Duodenal mucosa (tissue), 2 donors: ENCODE measurements at regions not wholly inside any gene's neighbourhood (a gene's known extent, or its start where the extent isn't known, plus 50 kb on each side); places are given as distances from the start of the nearest gene placed in this dataset.

Experiments used
- H3K27ac ChIP-seq: one replicate; pipeline ENCODE4 v1.7.0; 2013; ENCODE audit warnings: low read depth, low read length
- H3K27me3 ChIP-seq, 2 donors: one replicate each; pipeline ENCODE4 v1.7.0; 2013; ENCODE audit warnings: low read length in 2 of 2, control low read depth in 1 of 2; ENCODE audit not compliant: insufficient read depth in 2 of 2, control insufficient read depth in 1 of 2
- H3K36me3 ChIP-seq, 2 donors: one replicate each; pipeline ENCODE4 v1.7.0; 2013; ENCODE audit warnings: low read length in 2 of 2, control low read depth in 1 of 2; ENCODE audit not compliant: insufficient read depth in 2 of 2, control insufficient read depth in 1 of 2
- H3K4me1 ChIP-seq, 2 donors: one replicate each; pipeline ENCODE4 v1.7.0; 2013; ENCODE audit warnings: low read length in 2 of 2, control low read depth in 1 of 2; ENCODE audit not compliant: insufficient read depth in 2 of 2, control insufficient read depth in 1 of 2
- H3K4me3 ChIP-seq, 2 donors: one replicate each; pipeline ENCODE4 v1.7.0; 2013; ENCODE audit warnings: low read length in 2 of 2, low read depth in 1 of 2
- H3K9ac ChIP-seq, 2 donors: one replicate each; pipeline ENCODE4 v1.7.0; 2013; ENCODE audit warnings: low read length in 2 of 2, low read depth in 1 of 2
- H3K9me3 ChIP-seq, 2 donors: one replicate each; pipeline ENCODE4 v1.7.0; 2013; ENCODE audit warnings: low read length in 2 of 2, control low read depth in 1 of 2; ENCODE audit not compliant: control insufficient read depth in 1 of 2

GRCh38 chr11:127640561-127641451, 640.2 kb upstream of the KIRREL3 start:
- no peaks in the 10 kb centered on the region for H3K27me3 ChIP-seq
- no peaks in the 10 kb centered on the region for H3K4me1 ChIP-seq
- H3K4me3 ChIP-seq, result no peak overlapping the region
- no peaks in the 10 kb centered on the region for H3K36me3 ChIP-seq
- H3K9me3 ChIP-seq, result no peaks in the 10 kb centered on the region
- H3K9ac ChIP-seq, result no peak overlapping the region
- H3K27ac ChIP-seq, result no peak overlapping the region

GRCh38 chr11:127639916-127640315, 639.3 kb upstream of the KIRREL3 start:
- no peaks in the 10 kb centered on the region for H3K4me1 ChIP-seq
- no peaks in the 10 kb centered on the region for H3K27me3 ChIP-seq
- H3K9me3 ChIP-seq, result no peaks in the 10 kb centered on the region
- no peak overlapping the region for H3K9ac ChIP-seq
- no peaks in the 10 kb centered on the region for H3K36me3 ChIP-seq
- no peak overlapping the region for H3K27ac ChIP-seq
- no peak overlapping the region for H3K4me3 ChIP-seq

- H3K4me3 ChIP-seq, result no peak overlapping the region
- H3K4me1 ChIP-seq, result no peaks in the 10 kb centered on the region
- H3K27me3 ChIP-seq, result no peaks in the 10 kb centered on the region
- H3K27ac ChIP-seq, result no peak overlapping the region
- no peaks in the 10 kb centered on the region for H3K9me3 ChIP-seq
- no peak overlapping the region for H3K9ac ChIP-seq
- H3K36me3 ChIP-seq, result no peaks in the 10 kb centered on the region
Measured at GRCh38 chr11:127632976-127633680, 632.6 kb upstream of the KIRREL3 start.

- H3K9ac ChIP-seq, result no peak overlapping the region
Measured at GRCh38 chr11:127632546-127632945, 632.0 kb upstream of the KIRREL3 start.

GRCh38 chr11:127631974-127632373, 631.4 kb upstream of the KIRREL3 start:
- Histone ChIP-seq H3K9me3 (no peaks in the 10 kb centered on the region), H3K27ac (no peak overlapping the region), H3K36me3 (no peaks in the 10 kb centered on the region), H3K27me3 (no peaks in the 10 kb centered on the region), H3K4me3 (no peak overlapping the region), H3K4me1 (no peaks in the 10 kb centered on the region), H3K9ac (no peak overlapping the region)

More at GRCh38 chr11:127632546-127632945, 632.0 kb upstream of the KIRREL3 start:
- Histone ChIP-seq H3K36me3 (no peaks in the 10 kb centered on the region), H3K27ac (no peak overlapping the region), H3K4me3 (no peak overlapping the region), H3K4me1 (no peaks in the 10 kb centered on the region), H3K9me3 (no peaks in the 10 kb centered on the region), H3K27me3 (no peaks in the 10 kb centered on the region)

GRCh38 chr11:127629200-127629599, 628.6 kb upstream of the KIRREL3 start:
- H3K27me3 ChIP-seq, result no peaks in the 10 kb centered on the region
- H3K36me3 ChIP-seq, result no peaks in the 10 kb centered on the region
- no peaks in the 10 kb centered on the region for H3K9me3 ChIP-seq
- H3K9ac ChIP-seq, result no peak overlapping the region
- H3K4me3 ChIP-seq, result no peak overlapping the region
- no peaks in the 10 kb centered on the region for H3K4me1 ChIP-seq
- no peak overlapping the region for H3K27ac ChIP-seq

- H3K4me3 ChIP-seq, result no peak overlapping the region
- H3K9me3 ChIP-seq, result no peaks in the 10 kb centered on the region
- no peak overlapping the region for H3K9ac ChIP-seq
- H3K27me3 ChIP-seq, result no peaks in the 10 kb centered on the region
- no peak overlapping the region for H3K27ac ChIP-seq
- H3K36me3 ChIP-seq, result no peaks in the 10 kb centered on the region
- H3K4me1 ChIP-seq, result no peaks in the 10 kb centered on the region
Measured at GRCh38 chr11:127628458-127628785, 627.9 kb upstream of the KIRREL3 start.

- Histone ChIP-seq H3K27ac (no peak overlapping the region), H3K9ac (no peak overlapping the region), H3K9me3 (no peaks in the 10 kb centered on the region), H3K27me3 (no peaks in the 10 kb centered on the region), H3K36me3 (no peaks in the 10 kb centered on the region), H3K4me1 (no peaks in the 10 kb centered on the region), H3K4me3 (no peak overlapping the region)
Measured at GRCh38 chr11:127627629-127628457, 627.3 kb upstream of the KIRREL3 start.

- Histone ChIP-seq H3K9me3 (no peaks in the 10 kb centered on the region), H3K4me1 (no peaks in the 10 kb centered on the region), H3K27ac (no peak overlapping the region), H3K9ac (no peak overlapping the region), H3K27me3 (no peaks in the 10 kb centered on the region), H3K36me3 (no peaks in the 10 kb centered on the region), H3K4me3 (no peak overlapping the region)
Measured at GRCh38 chr11:127627204-127627603, 626.6 kb upstream of the KIRREL3 start.

- Histone ChIP-seq H3K27me3 (no peaks in the 10 kb centered on the region), H3K27ac (no peak overlapping the region), H3K36me3 (no peaks in the 10 kb centered on the region), H3K4me1 (no peaks in the 10 kb centered on the region), H3K9ac (no peak overlapping the region), H3K4me3 (no peak overlapping the region), H3K9me3 (no peaks in the 10 kb centered on the region)
Measured at GRCh38 chr11:127625402-127625801, 624.8 kb upstream of the KIRREL3 start.
